SH-SY5Y (cell line): ENCODE measurements at regions not wholly inside any gene's neighbourhood (a gene's known extent, or its start where the extent isn't known, plus 50 kb on each side); places are given as distances from the start of the nearest gene placed in this dataset.

Experiments used
- GATA2 ChIP-seq: IDR thresholded peaks from 2 replicates; pipeline ENCODE4 v1.6.1; 2011; ENCODE audit warnings: mild to moderate bottlenecking, low read depth, low read length
- GATA3 ChIP-seq: IDR thresholded peaks from 2 replicates; pipeline ENCODE4 v1.6.1; 2011; ENCODE audit warnings: low read depth, mild to moderate bottlenecking, low read length, moderate library complexity

DNA sequence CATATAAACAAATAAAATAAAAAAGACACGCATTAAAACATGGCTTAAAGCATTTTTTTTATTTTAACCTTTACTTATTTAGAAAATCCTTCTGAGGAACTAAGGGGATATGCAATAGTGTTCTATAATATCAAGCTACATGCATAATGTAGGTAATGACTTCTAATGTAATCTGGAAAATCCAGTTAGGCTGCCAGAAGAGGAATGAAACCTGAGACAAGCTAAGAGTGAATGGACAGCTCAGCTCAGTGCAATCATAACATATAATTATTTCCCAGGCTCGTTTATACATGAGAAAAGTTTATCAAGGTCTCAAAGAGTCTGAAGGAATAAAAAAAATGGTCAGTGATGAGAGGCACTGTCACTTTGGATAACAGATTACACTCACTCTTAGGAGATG, 649.0 kb upstream of the PCDH15 start:
- TF ChIP-seq GATA2 = no peak
- TF ChIP-seq GATA3 = no peak
